SK-N-MC (cell line): ENCODE measurements at regions not wholly inside any gene's neighbourhood (a gene's known extent, or its start where the extent isn't known, plus 50 kb on each side); places are given as distances from the start of the nearest gene placed in this dataset.
"Not testable (repeated sequence)": the region's sequence is repeated elsewhere in the genome, so short reads cannot be mapped to it uniquely, and the experiment has no call there.

Source experiments
- DNase-seq: peaks from one replicate; pipeline ENCODE4 v3.0.0-alpha.2; 2011; ENCODE audit warnings: low read depth, low spot score
- H3K27ac ChIP-seq: fragments of 200-600 bp; sonication (generic); 2 replicates; pipeline ENCODE4 v1.5.1; 2016; ENCODE audit warnings: mixed run types
- H3K36me3 ChIP-seq: fragments of 200-600 bp; sonication (generic); 2 replicates; pipeline ENCODE4 v1.6.1; 2017; ENCODE audit warnings: antibody characterized with exemption, low read length, mixed read lengths; ENCODE audit not compliant: insufficient read depth
- H3K4me3 ChIP-seq: fragments of 200-600 bp; sonication (generic); 2 replicates; pipeline ENCODE4 v1.5.1; 2016
- H3K9ac ChIP-seq: fragments of 200-600 bp; sonication (generic); 2 replicates; pipeline ENCODE4 v1.8.0; 2017; ENCODE audit warnings: mixed run types, mixed read lengths; ENCODE audit not compliant: insufficient read length
- H3K9me3 ChIP-seq: fragments of 200-600 bp; sonication (generic); 2 replicates; pipeline ENCODE4 v1.6.1; 2017; ENCODE audit warnings: low read depth, mild to moderate bottlenecking, antibody characterized with exemption, low read length, moderate library complexity, mixed read lengths
- EZH2 ChIP-seq: fragments of 200-600 bp; sonication (generic); IDR thresholded peaks from one replicate; pipeline ENCODE4 v1.6.1; 2017; ENCODE audit warnings: antibody characterized with exemption
- FOXP2 ChIP-seq: optimal IDR thresholded peaks from 2 replicates; pipeline ENCODE3; 2011; ENCODE audit warnings: mild to moderate bottlenecking, moderate library complexity; ENCODE audit not compliant: insufficient read depth; ENCODE audit errors: extremely low read length, control extremely low read depth
- POLR2AphosphoS5 ChIP-seq: IDR thresholded peaks from 2 replicates; pipeline ENCODE4 v1.6.1; 2012; ENCODE audit warnings: mild to moderate bottlenecking, low read depth, low read length, borderline replicate concordance

DNA sequence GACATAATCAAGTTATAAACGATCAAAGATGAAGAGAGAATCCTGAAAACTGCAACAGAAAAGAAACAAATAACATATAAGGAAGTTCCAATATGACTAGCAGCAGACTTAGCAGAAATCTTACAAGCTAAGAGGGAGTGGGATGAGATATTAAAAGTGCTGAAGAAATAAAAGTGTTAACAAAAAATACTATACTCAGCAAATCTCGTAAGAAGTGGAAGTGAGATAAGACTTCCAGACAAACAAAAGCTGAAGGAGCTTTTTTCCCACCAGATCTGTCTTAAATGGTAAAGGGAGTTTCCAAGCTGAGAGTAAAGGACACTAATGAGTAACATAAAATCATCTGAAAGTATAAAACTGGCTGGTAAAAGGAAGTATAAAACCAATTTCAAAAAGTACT is 2036.0 kb upstream of the C9orf72 start:
- Histone ChIP-seq H3K36me3 (no peaks in the 10 kb centered on the region), H3K27ac (no peak overlapping the region), H3K4me3 (no peak overlapping the region), H3K9ac (no peak overlapping the region), H3K9me3 (no peaks in the 10 kb centered on the region; the same call in 1 of the 2 replicates)
- TF ChIP-seq EZH2: no peak
- TF ChIP-seq FOXP2: no peak
- TF ChIP-seq POLR2AphosphoS5: no peak
- no peak for DNase-seq

DNA sequence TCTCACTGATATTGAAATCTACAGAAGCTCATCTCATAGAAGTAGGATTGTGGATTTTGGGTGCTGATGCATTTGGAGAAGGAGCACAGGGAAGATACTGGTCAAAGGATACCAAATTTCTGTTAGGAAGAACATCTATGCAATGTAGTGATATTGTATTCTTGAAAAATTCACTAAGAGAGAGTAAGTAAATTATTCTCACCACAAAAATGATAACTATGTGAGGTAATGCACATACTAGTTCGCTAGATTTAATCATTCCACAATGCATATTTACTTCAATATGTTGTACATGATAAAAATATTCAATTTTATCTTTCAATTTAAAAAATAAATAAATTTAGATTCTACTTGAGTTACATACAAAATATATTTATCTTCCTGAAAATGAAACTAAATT is 2040.5 kb upstream of the C9orf72 start:
- H3K27ac ChIP-seq: no peak overlapping the region
- no peak for DNase-seq
- no peak overlapping the region for H3K4me3 ChIP-seq
- H3K36me3 ChIP-seq: no peaks in the 10 kb centered on the region
- no peaks in the 10 kb centered on the region; the same call in 1 of the 2 replicates for H3K9me3 ChIP-seq
- no peak overlapping the region for H3K9ac ChIP-seq
- TF ChIP-seq FOXP2 (no peak), EZH2 (no peak), POLR2AphosphoS5 (no peak)

DNA sequence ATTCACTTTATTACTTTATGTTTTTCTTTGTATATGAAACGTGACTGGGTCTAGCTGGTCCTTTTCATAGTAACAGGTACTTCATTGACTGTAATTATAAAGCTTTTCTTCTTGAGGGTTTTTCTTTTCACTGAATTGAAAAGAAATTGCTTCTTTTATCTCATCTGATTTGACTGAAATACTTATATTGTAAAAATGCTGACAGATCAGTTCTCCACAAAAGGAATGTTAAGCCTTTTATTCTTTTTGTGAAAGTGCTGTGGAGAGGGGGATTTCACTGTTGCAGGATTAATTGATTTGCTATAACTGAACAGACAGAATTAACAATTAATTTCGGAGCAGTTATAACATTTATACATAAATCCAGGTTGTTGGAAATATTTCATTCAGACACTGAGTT is 2043.6 kb upstream of the C9orf72 start:
- H3K9ac ChIP-seq: no peak overlapping the region
- no peak for TF ChIP-seq FOXP2
- no peak for TF ChIP-seq POLR2AphosphoS5
- no peak for TF ChIP-seq EZH2
- no peaks in the 10 kb centered on the region for H3K36me3 ChIP-seq
- no peak overlapping the region for H3K27ac ChIP-seq
- no peak for DNase-seq
- no peaks in the 10 kb centered on the region; the same call in 1 of the 2 replicates for H3K9me3 ChIP-seq
- H3K4me3 ChIP-seq: no peak overlapping the region

DNA sequence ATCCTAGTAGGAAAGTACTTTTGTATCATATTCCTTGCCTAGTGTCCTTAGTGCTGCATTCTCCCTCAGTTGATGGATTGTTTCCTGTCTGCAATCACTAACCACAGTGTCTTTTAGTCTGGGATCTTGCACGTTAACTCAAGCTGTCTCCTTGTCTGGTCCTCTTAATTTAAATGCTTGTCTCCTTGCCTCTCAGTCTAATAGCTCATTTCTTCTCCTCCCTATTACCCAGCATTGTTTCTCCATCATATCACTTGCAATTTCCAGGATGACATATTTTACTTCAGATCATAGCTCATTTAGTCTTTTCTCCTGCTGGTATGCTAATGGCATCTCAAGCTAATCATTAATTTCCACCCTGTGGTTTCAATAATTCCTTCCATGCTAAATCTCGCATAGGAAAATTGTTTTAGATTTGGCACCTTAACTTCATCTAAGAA is 2052.0 kb upstream of the C9orf72 start:
- peak; percentile 81; the same call in 1 of the 2 replicates for TF ChIP-seq POLR2AphosphoS5
- no peak for TF ChIP-seq FOXP2
- no peak for TF ChIP-seq EZH2
- H3K9me3 ChIP-seq: no peaks in the 10 kb centered on the region
- no peak overlapping the region for H3K4me3 ChIP-seq
- no peaks in the 10 kb centered on the region for H3K36me3 ChIP-seq
- DNase-seq: peak; percentile 95
- H3K27ac ChIP-seq: no peak overlapping the region
- H3K9ac ChIP-seq: no peak overlapping the region

DNA sequence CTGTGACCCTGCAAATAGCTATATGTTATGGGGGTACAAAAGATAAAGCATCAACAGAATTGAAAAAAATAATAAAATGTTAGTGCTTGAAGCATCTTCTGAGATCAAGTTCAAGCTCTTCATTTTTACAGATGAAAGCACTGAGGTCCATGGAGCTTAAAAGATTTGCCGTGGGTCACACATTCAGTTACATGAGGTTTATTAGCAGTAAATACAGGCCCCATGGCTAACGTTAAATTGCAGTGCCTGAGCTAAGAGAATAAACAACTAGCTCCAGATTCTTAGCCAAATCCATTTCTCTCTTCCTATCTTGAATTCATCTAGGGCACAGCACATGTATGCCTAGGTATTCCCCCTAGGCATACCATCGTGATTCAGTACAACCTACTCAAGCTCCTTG is 2052.7 kb upstream of the C9orf72 start:
- DNase-seq: no peak
- Histone ChIP-seq H3K9me3 (no peaks in the 10 kb centered on the region), H3K4me3 (no peak overlapping the region), H3K36me3 (no peaks in the 10 kb centered on the region), H3K27ac (no peak overlapping the region), H3K9ac (no peak overlapping the region)
- no peak for TF ChIP-seq POLR2AphosphoS5
- no peak for TF ChIP-seq FOXP2
- no peak for TF ChIP-seq EZH2

DNA sequence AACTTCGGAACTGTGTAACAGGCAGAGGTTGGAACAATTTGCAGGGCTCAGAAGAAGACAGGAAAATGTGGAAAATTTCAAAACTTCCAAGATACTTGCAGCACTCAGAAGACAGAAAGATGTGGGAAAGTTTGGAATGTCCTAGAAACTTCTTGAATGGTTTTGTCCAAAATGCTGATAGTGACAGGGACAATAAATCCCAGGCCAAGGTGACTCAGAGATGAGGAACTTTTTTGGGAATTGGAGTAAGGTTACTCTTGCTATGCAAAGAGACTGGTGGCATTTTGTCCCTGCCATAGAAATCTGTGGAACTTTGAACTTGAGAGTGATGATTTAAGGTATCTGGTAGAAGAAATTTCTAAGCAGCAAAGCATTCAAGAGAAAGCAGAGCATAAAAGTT is 2055.6 kb upstream of the C9orf72 start:
- not testable (repeated sequence) for H3K9ac ChIP-seq, H3K4me3 ChIP-seq, H3K36me3 ChIP-seq, DNase-seq, H3K27ac ChIP-seq, H3K9me3 ChIP-seq

DNA sequence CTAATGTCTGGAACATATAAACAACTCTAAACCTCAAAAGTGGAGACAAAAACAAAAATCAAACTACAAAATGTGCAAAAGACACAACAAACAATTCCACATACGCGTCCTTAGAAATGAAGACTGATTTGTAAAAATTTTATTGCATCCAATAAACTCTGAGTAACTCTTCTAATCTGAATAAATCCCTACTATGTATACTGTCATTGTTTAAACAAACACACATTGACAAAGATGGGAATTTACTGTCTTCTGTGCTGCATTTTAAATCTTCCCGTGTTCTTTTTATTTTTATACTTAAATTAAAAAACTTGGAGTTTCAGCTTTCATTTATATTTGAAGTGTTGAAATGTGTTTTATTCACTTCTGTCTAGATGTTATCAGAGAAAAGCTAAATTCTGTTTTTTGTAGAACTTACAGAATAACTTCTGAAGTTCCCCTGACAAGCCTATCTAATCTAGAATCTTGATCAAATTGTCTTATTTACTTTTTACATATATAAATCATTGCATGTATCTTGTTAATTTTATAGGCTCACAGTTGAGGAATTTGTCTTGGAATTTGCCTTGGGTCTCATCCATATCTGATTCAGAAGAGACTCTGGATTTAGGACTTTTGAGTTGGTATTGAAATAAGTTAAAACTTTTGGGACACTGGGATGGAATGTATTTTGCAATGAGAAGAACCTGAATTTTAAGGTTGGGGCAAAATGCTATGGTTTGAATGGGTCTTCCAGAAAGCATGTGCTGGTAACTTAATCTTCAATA is 2064.4 kb upstream of the C9orf72 start:
- Histone ChIP-seq H3K9ac (no peak overlapping the region), H3K9me3 (no peaks in the 10 kb centered on the region), H3K4me3 (no peak overlapping the region), H3K27ac (no peak overlapping the region), H3K36me3 (no peaks in the 10 kb centered on the region)
- DNase-seq: no peak
- TF ChIP-seq FOXP2 (no peak), POLR2AphosphoS5 (no peak), EZH2 (no peak)

DNA sequence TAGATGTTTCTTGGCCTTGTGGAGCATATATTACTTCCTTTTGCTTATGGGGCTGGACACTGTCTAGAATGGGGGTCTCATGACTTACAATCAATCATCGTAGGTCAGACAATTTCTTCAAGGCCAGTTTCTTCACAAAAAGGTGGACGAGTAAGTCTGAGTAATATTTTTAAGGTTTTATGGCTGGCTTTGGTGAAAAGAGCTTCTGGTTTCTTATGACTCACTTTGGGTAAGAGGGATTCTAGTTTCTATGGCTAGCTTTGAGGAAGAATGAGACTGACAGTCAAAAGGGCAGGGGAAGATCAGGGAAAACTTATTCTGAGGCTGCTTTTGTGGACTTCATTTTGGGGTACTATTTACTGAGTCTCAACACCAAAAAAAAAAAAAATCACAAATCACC is 2067.2 kb upstream of the C9orf72 start:
- no peak overlapping the region for H3K27ac ChIP-seq
- no peak overlapping the region for H3K9ac ChIP-seq
- TF ChIP-seq FOXP2 (no peak), EZH2 (no peak), POLR2AphosphoS5 (no peak)
- DNase-seq: no peak
- H3K36me3 ChIP-seq: no peaks in the 10 kb centered on the region
- H3K9me3 ChIP-seq: no peaks in the 10 kb centered on the region
- H3K4me3 ChIP-seq: no peak overlapping the region

DNA sequence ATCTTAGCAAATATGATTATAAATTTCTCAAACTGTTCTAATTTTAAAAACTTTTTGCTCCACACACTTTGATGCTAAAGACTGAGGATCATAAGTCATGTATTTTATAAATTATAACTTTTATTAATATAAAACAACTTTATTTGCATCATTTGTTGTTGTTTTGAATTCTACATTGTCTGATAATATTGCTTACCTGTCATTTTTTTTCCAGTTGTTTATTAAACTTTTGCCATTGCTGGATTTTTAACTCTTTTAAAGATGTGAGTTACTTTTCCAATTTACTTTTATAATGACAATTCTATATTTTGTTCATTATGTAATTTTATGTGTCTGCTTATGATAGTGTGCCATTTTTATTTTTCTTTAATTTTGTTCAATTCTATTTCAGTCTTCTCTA is 2071.2 kb upstream of the C9orf72 start:
- H3K27ac ChIP-seq: no peak overlapping the region
- no peak overlapping the region for H3K9ac ChIP-seq
- TF ChIP-seq POLR2AphosphoS5: no peak
- TF ChIP-seq EZH2: no peak
- TF ChIP-seq FOXP2: no peak
- no peaks in the 10 kb centered on the region for H3K9me3 ChIP-seq
- H3K36me3 ChIP-seq: no peaks in the 10 kb centered on the region
- no peak overlapping the region for H3K4me3 ChIP-seq
- DNase-seq: no peak
